DMS114 treated with DMSO at 0.1 percent for 48 hours (cell line): ENCODE measurements at regions not wholly inside any gene's neighbourhood (a gene's known extent, or its start where the extent isn't known, plus 50 kb on each side); places are given as distances from the start of the nearest gene placed in this dataset.

ENCODE experiments used
- DNase-seq: peaks from one replicate; lab custom pipeline; 2025; ENCODE audit not compliant: unreplicated experiment; lab: John Stamatoyannopoulos, UW

- DNase-seq: no peak
Measured at GRCh38 chr4:53778155-53778554, 186.9 kb upstream of the LNX1 start.

- no peak for DNase-seq
Measured at GRCh38 chr4:53777244-53777984, 186.1 kb upstream of the LNX1 start.

- no peak for DNase-seq
Measured at GRCh38 chr4:53776141-53776540, 184.9 kb upstream of the LNX1 start.

DNA sequence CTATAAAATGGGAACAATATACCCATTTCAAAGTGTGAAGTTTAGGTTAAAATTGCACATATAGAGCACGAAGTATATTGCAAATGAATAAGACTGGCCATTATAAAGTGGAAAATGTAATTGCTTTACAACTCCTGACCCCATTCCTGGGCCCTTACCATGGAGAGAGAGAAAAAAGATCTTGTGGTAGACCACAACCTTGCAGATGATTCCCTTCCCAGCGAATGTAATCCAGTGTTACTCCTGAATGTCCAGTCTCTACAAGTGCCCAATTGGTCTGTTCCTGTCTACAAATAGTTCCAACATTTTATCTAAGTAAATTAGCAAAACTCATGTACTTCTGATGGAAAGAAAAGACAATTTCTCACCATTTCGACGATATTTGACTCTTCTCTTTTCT, 184.1 kb upstream of the LNX1 start:
- no peak for DNase-seq

DNA sequence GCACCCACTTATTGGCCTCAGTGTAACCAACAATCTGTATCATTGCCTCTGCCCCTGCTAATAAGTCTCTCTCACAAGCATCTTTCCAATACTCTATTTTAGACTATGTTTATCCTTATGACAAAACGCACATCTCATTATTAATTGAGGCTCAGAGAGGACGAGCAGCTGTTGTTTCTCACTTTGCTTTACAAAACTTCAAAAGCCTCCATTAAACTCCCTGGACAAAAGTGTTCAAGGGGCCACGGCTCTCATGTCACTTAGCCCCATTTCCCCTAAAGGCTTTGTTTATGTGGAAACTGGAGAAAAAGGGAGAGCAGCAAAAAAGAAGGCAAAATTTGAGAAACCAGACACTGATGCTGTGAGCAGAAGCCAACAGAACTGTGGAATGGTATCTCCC, 180.0 kb upstream of the LNX1 start:
- no peak for DNase-seq

- no peak for DNase-seq
Measured at GRCh38 chr4:53767482-53767881, 176.2 kb upstream of the LNX1 start.

DNA sequence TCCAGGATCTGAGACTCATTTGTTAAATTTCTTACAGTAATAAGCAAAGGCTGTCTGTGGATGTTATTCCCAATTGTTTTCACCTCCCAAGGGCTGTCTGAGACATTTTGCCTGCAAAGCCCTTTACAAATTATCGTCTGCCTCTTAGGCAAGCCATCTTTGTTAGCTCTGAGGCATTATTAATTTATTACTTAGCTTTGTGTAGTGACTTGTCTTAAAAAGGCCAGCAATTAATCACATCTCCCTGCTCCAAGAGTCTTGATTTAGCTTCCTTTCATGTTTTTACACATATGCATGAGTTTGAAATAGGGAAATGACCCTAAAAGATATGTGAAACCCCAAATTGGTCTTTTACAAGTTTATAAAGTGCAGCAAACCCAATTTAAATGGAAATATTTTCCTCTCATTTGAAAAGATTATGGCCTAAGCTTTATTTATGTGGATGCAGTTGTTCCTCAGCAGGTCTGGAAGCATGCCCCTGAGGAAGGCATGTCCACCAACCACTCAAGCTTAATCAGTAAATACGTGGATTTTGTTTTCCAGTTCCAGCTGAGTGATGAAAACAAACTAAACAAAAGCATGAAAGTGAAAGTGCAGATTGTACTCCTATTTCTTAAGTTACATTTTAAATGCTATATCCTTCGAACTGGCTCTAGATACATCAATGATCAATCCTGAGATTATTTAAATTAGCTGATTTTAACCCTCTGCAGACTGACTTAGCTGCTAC, 173.6 kb upstream of the LNX1 start:
- no peak for DNase-seq

DNA sequence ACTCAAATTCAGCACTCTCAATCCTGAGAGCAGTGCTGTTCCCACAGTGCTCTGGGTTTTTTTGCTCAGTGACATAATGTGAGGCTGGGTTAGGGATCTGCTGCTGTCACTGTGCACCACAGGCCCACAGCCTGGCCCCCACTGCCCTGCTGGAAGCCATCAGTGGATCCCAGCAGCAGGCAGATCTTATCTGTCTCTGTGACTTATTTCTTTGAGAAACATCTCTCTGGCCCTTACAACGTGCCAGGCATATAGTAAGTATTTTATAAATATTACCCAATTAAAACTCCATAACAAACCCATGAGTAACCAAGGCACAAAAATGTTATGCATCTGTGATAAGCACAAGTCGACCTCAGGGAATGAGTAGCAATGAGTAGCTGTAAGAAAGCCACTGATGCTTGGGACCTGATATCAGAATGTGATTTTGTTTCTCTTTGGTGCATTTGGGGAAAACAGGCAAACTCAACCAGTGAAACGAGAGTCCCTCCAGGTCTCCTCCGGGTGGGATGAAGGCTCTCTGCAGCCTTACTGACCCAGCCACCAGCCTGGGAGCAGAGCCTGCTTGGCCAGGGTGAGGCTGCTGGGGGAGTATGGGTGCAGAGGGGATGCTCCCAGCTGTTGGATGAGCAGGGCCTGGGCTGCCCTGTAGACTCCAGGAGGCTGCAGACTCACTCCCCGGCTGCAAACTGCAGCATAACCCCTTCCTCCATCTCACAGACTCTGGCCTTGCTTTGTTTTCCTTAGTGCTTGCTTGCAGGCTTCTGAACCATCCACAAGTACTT, 172.7 kb upstream of the LNX1 start:
- DNase-seq: no peak

- DNase-seq: no peak
Measured at GRCh38 chr4:53755656-53756055, 164.4 kb upstream of the LNX1 start.

DNA sequence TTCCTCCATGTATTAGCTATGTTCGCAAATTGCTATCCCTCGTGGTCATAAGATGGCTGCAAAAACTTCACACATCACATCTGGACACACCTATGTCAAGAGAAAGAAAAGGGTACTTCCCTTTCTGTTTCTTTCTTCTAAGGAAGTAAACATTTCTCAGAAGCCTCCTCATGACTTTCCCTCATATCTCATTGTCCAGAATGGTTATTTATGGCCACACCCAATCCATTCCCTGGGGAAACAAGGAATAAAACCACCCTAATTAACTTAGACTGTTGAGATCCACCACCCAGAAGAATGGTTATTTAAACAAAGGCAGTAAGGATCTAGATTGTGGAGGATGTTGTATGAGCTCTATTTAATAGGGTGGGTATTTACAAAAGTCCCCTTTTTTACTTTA, 160.8 kb upstream of the LNX1 start:
- no peak for DNase-seq

GRCh38 chr4:53748328-53748772, 157.1 kb upstream of the LNX1 start:
- no peak for DNase-seq

- DNase-seq: no peak
Measured at GRCh38 chr4:53747401-53747800, 156.1 kb upstream of the LNX1 start.

- no peak for DNase-seq
Measured at GRCh38 chr4:53744446-53745160, 153.3 kb upstream of the LNX1 start.

DNA sequence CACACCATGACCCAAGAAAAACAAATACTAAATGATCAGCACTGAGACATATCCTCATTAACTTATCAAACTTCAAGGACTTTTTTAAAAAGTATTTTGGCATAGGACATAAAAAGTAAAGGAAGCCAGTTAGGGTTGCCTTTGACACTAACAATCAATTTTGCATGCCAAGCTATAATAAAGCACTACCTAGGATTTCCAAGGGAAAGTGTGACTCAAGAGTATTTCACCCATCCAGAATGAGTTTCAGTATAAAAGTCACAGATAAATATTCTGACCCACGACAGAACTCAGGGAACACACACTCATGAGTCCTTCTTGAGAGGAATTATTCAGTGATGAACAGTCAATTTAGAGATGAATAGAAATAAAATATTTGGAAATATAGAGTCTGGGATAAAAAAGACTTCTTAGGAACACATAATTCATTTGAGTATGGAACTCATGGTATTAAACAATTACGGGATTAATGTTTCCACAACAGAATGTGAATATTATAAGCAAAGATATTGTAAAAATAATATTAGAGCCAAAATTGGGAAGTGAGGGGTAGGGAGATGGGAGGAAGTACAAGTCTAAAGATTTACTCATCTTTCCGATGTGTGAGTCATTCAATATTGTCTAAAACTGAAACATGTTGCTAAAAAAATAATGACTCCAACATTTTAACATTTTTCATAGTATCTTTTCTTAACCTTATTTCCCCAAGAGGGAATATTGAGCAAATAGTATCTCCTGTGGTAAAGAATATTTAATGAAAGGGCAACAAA, 143.5 kb upstream of the LNX1 start:
- DNase-seq: no peak

DNA sequence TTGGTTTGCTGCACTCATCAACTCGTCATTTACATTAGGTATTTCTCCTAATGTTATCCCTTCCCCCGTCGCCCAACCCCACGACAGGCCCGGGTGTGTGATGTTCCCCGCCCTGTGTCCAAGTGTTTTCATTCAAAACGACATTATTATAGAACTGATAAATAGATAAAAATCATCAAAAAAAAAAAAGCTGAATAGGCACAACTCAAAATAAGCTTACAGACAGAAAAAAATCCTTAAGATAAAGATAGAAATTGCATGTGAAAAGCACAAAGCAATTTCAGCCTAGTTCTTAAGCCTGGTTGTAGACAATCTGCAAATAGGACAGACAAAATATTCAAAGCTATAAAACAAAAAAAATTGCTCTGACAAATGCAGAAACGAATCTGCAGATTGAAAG, 142.9 kb upstream of the LNX1 start:
- no peak for DNase-seq

- DNase-seq: no peak
Measured at GRCh38 chr4:53732661-53733060, 141.4 kb upstream of the LNX1 start.

GRCh38 chr4:53730031-53730805, 138.9 kb upstream of the LNX1 start:
- no peak for DNase-seq

DNA sequence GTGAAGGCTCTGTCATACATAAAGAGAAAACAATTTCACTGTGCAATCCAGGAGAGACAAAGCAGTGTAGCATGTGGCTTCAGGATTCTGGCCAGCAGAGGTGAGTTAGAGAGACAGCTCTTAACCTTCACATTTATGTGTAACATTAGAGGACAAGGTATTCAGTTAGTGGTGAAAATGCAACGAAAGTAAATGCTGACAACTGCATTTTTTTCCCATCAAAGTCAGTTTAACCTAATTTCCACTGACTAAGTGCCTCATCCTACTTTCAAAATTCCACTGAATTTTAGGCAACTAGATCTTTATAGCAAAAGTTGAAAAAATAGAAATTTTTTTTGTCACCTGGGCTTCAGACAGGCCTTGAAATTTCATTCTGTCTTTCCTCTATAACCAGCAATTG, 130.8 kb upstream of the LNX1 start:
- no peak for DNase-seq

DNA sequence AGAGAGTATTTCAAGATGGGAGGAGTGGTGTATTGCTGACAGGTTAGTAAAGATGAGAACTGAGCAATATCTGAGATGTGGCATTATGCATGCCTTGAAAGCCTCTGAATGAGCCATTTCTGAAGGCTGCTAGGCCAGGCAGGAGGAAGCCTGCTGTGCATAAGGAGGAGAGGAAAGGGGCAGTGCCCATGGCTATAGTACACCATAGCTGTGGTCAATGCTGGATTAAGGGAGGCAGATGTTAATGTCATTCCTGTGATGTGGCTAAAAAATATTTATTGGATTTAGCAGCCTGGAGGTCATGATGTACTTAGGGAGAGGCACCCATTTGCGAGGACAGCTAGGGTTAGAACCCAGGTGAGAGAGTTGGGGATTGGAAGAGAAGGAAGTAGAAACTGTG, 130.0 kb upstream of the LNX1 start:
- no peak for DNase-seq

- DNase-seq: no peak
Measured at GRCh38 chr4:53720776-53721175, 129.5 kb upstream of the LNX1 start.
